ENCODE measurements at regions not wholly inside any gene's neighbourhood (a gene's known extent, or its start where the extent isn't known, plus 50 kb on each side); places are given as distances from the start of the nearest gene placed in this dataset.
"Not testable (repeated sequence)": the region's sequence is repeated elsewhere in the genome, so short reads cannot be mapped to it uniquely, and the experiment has no call there.

GRCh38 chr2:195458936-195459335 is 198.1 kb upstream of the SLC39A10 start:
- DNase-seq (ENCODE audit: low read depth): peak; percentile 36

- no peak for DNase-seq (ENCODE audit: low read depth)
These were observed 199.2 kb upstream of the SLC39A10 start for GRCh38 chr2:195457873-195458272.

GRCh38 chr2:195456771-195457170 is 200.3 kb upstream of the SLC39A10 start:
- no peak for DNase-seq (ENCODE audit: low read depth)

- no peak for DNase-seq (ENCODE audit: low read depth)
These were observed 205.9 kb upstream of the SLC39A10 start for GRCh38 chr2:195451160-195451559.

GRCh38 chr2:195450552-195451113 is 206.4 kb upstream of the SLC39A10 start:
- DNase-seq (ENCODE audit: low read depth): no peak

GRCh38 chr2:195447323-195447975 is 209.6 kb upstream of the SLC39A10 start:
- no peak for DNase-seq (ENCODE audit: low read depth)

GRCh38 chr2:195445639-195446038 is 211.4 kb upstream of the SLC39A10 start:
- peak; percentile 73 for DNase-seq (ENCODE audit: low read depth)

GRCh38 chr2:195443926-195444325 is 213.1 kb upstream of the SLC39A10 start:
- DNase-seq (ENCODE audit: low read depth): no peak

GRCh38 chr2:195442458-195443175 is 214.4 kb upstream of the SLC39A10 start:
- DNase-seq (ENCODE audit: low read depth): no peak

- no peak for DNase-seq (ENCODE audit: low read depth)
These were observed 218.3 kb upstream of the SLC39A10 start for GRCh38 chr2:195438692-195439091.

- DNase-seq (ENCODE audit: low read depth): no peak
These were observed 219.5 kb upstream of the SLC39A10 start for GRCh38 chr2:195437521-195437920.

GRCh38 chr2:195434346-195434745 is 222.7 kb upstream of the SLC39A10 start:
- no peak for DNase-seq (ENCODE audit: low read depth)

- not testable (repeated sequence) for DNase-seq (ENCODE audit: low read depth)
These were observed 223.3 kb upstream of the SLC39A10 start for GRCh38 chr2:195433729-195434128.

- DNase-seq (ENCODE audit: low read depth): no peak
These were observed 228.4 kb upstream of the SLC39A10 start for GRCh38 chr2:195428673-195429072.

GRCh38 chr2:195425328-195425727 is 231.7 kb upstream of the SLC39A10 start:
- DNase-seq (ENCODE audit: low read depth): no peak

GRCh38 chr2:195419033-195419432 is 238.0 kb upstream of the SLC39A10 start:
- no peak for DNase-seq (ENCODE audit: low read depth)

GRCh38 chr2:195414537-195415100 is 242.4 kb upstream of the SLC39A10 start:
- DNase-seq (ENCODE audit: low read depth): no peak

- DNase-seq (ENCODE audit: low read depth): no peak
These were observed 243.1 kb upstream of the SLC39A10 start for GRCh38 chr2:195413944-195414343.

GRCh38 chr2:195413422-195413821 is 243.6 kb upstream of the SLC39A10 start:
- DNase-seq (ENCODE audit: low read depth): no peak

- DNase-seq (ENCODE audit: low read depth): peak; percentile 63
These were observed 245.8 kb upstream of the SLC39A10 start for GRCh38 chr2:195411219-195411687.

- DNase-seq (ENCODE audit: low read depth): no peak
These were observed 246.9 kb upstream of the SLC39A10 start for GRCh38 chr2:195410074-195410671.

- DNase-seq (ENCODE audit: low read depth): peak; percentile 16
These were observed 248.2 kb upstream of the SLC39A10 start for GRCh38 chr2:195408811-195409210.

Data from iris pigment epithelial cell (primary cell).